Adrenal gland (tissue), 5 donors: ENCODE measurements at regions not wholly inside any gene's neighbourhood (a gene's known extent, or its start where the extent isn't known, plus 50 kb on each side); places are given as distances from the start of the nearest gene placed in this dataset.
"Not testable (repeated sequence)": the region's sequence is repeated elsewhere in the genome, so short reads cannot be mapped to it uniquely, and the experiment has no call there.

Experiments
- CTCF ChIP-seq, 6 experiments: fragments of 450-650 bp in 4 of 6; fragments of 200-600 bp in 2 of 6; sonication (generic) in 1 of 6; IDR thresholded peaks; 1 replicate in 5 of 6; 2 replicates in 1 of 6; pipeline versions ENCODE4 v1.5.1 to v1.8.0; 2016 to 2021; ENCODE audit warnings: antibody characterized with exemption in 6 of 6, mild to moderate bottlenecking in 2 of 6, moderate library complexity in 1 of 6
- POLR2A ChIP-seq, 2 donors: fragments of 450-650 bp; IDR thresholded peaks; one replicate each; pipeline ENCODE4 v1.6.1; 2017; ENCODE audit warnings: antibody characterized with exemption in 2 of 2, mild to moderate bottlenecking in 2 of 2, moderate library complexity in 1 of 2
- donor health status: DM: no; HTN: no; CAD: no.

GRCh38 chr15:20292422-20293005, 249.1 kb downstream of the GOLGA6L6 start:
- TF ChIP-seq CTCF, POLR2A (IDR thresholded peaks at IDR 0.05): not testable (repeated sequence)
